DMS79 (cell line): ENCODE measurements at regions not wholly inside any gene's neighbourhood (a gene's known extent, or its start where the extent isn't known, plus 50 kb on each side); places are given as distances from the start of the nearest gene placed in this dataset.

Experiments used
- DNase-seq: peaks from one replicate; lab custom pipeline; 2025; lab: John Stamatoyannopoulos, UW

DNA sequence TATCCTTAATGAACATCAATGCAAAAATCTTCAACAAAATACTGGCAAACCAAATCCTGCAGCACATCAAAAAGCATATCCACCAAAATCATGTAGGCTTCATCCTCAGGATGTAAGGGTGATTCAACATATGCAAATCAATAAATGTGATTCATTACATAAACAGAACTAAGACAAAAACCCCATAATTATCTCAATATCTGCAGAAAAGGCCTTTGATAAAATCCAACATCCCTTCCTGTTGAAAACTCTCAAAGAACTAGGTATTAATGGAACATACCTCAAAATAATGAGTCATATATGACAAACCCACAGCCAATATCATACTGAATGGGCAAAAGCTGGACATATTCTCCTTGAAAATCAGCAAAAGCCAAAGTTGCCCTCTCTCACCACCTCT is 54.6 kb upstream of the DEPDC1 start:
- DNase-seq: no peak

DNA sequence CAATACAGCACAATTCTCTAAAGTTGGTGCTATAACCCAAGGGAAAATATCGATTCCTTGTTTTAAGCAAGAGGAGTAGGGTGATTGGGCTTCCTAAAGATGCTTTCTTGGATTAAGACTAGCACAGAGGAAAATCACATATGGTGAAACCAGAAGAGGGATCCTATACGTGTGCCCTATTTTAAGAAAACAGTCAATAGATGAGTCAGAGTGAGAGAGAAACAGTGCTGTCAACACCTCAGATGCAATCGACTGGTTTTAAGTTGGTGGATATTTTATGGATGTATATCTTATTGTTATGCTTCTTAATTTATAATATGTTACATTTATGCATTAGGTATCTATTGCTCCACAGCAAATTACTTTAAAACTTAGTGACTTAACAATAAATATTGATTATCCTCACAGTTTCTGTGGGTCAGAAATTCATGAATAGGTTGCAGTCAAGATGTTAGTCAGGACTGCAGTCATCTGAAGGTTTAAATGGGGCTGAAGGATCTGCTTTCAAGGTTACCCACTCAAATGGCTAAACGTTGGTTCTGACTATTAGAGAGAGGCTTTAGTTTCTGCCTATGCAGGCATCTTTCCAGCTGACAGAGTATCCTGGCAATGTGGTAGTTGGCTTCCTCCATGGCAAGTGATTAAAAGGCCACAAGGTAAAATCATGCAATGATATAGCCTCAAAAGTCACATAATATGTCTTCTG is 61.6 kb upstream of the DEPDC1 start:
- no peak for DNase-seq

DNA sequence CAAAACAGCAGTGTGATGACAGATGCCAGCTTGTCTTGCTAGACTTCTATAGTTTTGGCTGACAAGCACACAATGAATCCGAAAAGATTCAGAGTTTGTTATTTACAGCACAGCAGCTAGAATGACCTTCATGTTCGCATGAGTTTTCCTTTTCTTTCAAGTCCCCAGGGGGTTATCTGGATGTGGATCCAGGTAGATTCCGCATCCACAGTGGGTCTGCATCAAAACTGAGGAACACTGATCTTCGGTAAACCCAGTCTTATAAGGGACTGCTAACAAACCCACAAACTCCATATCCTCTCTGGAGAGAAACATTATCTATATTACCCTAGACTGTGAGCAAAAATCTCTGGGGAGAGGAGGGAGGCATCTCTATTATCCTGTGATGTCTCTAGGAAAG is 69.0 kb upstream of the DEPDC1 start:
- DNase-seq: no peak

DNA sequence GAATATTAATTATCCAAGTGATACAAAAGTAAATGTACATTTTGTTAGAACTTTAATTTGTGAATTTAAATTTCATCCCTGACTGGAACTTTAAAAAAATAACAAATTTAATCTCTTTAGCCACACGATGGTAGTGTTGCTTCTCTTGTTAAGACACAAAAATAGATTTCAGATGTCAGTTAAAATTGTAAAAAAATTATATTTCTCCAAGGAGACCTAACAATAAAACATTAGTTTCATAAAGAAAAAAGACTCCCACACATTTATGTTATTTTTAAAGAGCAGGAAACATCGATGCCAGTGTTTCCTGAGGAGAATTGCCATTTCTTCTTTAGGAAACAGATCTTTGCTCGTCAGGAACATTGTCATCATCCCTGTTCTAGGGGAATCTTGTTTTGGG is 74.0 kb upstream of the DEPDC1 start:
- no peak for DNase-seq

DNA sequence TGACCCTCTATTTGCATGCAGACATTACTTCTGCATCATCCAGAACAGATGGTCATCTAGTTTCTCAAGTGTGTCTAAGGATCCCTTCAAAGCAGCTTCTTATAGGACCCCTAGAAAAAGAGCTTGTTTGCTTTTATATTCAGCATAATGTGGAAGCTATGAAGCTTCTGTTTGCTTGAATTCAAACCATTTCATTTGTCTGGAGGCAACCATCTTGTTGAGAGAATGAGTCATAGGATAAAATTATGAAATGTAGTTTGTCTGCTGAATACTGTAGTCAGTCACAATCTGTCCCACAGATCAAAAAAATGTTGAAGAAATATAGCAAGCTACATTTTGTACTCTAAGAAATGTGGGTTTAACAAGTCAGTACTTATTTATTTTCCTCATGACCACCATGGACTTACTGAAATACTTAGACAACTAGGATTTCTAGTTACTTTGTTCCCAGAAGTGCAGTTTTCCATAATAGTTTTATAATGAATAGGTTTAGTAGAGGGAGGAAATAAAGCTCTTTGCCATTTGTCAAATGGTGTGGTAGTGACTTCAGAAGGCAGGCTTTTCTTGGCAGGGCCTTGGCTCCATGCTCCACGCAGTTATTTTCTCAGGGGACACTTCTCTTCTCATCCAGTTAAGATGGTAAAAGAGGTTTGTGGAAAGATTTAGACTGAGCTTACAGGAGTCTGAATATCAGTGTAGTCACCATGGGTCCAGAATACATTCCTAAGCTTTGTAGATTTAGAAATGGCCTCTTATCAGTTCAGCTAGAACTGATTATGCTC is 74.8 kb upstream of the DEPDC1 start:
- no peak for DNase-seq

DNA sequence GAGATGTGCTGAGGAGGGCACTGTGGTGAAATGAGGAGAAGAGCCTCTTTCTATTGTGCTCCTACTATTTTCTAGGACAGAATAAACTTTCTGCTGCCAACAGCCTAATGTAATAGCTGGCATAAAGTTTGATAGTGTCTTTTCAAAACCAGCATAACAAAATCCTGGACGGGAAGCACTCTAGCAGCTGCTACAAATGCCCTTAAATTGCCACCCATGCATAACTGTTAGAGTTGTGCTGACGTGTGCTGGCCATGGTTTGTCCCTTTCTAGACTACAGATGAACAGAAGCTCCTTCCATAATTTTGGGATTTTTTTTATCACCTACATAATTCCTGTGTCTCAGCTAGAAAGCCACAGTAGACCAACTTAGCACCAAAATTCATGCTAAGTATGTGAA is 88.5 kb upstream of the DEPDC1 start:
- no peak for DNase-seq

DNA sequence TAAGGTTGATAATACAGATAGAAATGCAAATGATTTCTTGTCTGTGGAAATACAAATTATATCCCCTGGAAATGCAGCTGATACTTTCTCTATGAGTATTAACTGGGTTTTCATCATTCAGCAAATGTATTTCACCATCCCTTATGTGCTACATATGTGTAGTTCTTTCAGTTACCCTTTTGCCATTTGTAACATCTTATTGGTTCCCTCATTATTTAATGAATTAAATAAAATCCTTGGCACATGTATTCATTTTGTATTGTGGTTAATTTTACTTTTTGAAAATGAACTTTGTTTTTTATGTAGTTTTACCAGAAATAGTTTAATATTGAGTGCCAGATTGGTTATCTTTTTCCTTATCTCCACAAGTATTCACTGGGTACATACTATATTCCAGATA is 89.9 kb upstream of the DEPDC1 start:
- no peak for DNase-seq

DNA sequence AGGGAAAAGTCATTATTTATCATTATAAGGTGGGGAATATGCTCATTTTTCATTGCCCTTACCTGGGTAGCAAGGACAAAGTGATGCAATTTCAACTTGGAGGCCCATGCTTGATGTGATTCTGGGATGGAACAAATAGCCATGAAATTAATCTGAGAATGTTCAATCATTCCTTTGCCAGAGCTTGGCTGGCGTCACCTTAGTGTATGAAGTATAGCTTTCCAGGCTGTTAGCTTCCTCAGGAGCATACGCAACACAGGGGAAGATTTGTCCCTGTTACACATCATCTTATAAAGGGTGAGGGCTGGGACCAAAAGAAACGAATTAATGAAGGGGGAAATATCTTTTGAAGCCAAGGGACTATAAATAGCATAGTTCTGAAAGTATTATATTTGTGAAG is 91.4 kb upstream of the DEPDC1 start:
- DNase-seq: no peak

DNA sequence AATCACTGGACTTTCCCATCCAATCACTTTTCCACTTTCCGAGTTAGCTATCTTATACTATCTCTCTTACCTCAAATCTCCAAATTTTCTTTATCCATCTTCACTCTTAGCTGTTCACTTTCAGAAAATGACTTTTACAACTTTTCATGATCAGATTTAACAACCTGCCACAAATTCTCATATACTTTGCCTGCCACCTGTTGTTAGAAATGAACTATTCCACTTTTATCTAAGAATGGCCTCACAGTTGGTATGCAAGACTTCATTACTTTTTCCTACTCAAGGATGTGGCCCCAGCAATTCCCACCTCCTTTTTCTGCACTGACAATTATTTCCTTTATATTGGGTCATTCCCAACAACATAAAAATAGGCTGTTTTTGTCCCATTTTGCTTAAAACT is 93.6 kb upstream of the DEPDC1 start:
- DNase-seq: no peak

DNA sequence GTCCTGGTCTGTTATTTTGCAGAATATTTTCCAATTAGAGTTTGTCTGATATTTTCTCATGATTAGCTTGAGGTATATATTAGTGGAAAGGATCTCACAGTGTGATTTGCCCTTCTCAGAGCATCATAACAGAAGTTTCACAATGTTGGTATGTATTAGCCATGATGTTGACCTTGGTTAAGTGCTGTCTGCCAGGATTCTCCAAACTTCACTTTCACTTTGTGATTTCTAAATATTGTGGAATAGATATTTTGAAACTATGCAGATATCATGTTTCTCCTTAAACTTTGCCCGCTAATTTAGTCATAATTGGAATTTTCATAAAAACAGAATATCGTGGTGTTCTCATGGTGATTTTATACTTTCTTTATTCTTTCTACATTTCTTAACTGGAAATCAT is 98.0 kb upstream of the DEPDC1 start:
- no peak for DNase-seq

DNA sequence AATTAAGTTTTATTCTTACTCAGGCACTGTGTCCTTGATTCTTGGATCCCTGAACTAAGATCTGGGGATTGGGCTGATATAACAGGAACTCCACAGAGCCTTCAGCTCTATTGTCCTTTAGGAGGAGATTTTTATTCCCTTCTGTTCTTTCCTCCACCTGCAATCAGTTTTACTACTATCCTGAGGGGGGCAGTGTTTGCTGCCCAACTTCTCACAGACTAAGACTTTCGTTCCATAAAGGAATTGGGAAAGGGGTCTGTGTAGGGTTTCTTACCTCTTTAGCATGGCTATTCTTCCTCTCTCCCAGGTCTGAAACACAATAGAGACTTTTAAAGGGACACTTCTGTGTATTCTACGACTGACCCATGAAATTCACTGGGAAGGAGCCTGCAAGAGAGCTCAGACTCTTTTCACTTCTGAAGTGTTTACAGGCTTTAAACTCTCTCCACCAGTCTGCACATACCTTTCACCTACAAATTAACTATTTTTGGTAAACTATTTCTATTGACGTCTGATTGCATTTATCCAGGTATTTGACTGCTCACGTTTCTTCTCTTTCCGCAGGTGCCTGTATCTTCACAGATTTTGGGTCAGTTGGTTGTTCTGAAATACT is 103.3 kb upstream of the DEPDC1 start:
- no peak for DNase-seq

DNA sequence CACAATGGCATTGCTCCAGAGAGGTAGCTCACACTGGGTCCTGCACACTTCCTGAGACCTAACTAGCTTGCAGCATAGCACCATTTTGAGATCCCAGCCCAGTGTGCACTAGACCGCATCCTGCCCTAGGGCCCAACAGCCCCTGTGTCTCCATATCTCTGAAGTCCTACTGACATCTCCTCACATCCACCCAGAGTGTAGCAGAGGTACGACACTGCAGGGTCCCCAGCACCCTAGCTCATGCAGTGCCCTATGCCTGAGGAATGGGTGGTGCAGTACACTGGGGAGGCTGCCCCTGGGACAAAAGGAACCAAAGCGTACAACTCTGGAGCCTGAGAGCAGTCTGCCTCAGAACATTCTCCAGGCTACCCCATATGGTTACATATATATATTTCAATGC is 111.4 kb upstream of the DEPDC1 start:
- no peak for DNase-seq

DNA sequence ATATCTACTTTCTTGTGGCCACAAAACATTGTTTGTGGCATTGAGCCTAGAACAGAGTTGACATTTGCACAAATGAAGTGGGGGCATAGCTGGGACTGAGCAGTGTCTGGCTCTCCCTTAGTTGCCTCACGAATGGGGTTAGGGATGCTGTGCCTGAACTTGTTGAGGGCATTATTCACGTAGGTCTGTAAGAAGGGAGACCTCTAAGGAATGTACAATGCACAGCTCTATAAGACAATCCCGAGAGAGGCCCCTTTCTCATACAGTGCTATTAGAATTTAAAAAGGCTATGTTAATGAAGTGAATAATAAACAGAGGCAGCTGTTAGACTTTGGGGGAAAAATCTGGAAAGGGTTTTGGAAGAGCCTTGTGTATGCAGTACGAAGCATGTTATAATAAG is 118.4 kb upstream of the DEPDC1 start:
- DNase-seq: no peak

DNA sequence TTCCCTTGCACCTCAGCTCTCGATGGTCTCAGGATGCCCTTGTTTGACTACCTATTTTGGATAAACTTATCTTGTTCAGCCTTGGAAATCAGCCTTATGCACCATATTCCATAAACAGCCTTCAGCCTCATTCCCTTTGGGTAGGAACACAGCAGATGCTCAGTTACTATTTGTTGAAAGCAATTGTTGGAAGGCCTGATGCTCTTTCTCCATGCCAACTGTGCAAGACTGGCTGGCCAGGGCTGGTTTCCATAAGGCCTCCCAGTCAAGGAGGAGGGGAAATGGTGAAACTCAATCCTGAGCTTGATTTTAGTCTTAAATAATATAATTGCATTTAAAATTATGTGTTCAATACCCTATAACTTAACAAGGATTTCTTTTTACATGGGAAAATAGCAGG is 121.1 kb upstream of the DEPDC1 start:
- DNase-seq: no peak

DNA sequence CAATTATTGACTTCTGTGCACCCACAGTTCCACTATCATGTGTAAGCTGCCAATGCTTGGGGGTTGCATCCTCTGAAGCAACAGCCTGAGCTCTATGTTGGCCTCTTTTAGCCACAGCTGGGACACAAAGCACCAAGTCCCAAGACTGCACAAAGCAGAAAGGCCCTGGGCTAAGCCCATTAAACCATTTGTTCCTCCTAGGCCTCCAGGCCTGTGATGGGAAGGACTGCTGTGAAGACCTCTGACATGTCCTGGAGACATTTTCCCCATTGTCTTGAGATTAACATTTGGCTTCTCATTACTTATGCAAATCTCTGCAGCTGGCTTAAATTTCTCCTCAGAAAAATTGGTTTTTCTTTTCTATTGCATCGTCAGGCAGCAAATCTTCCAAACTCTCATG is 123.7 kb upstream of the DEPDC1 start:
- no peak for DNase-seq

DNA sequence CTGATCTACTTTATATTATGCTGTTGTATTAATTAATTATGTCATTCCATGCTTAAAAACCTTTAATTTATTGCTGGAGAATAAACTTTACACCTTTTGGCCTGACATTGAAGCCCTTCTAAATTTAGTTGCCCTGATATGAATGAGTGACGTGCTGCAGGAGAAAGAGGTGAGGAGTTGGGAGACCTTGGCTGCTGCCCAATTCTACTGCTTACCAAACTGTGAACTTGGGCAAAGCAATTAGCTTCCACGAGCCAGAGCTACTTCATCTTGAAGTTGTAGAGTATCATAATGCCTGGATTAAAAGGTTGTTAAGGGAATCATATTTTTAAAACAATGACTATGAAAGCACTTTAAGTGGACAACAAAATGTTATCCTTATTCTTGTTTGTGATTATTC is 126.8 kb upstream of the DEPDC1 start:
- DNase-seq: no peak

DNA sequence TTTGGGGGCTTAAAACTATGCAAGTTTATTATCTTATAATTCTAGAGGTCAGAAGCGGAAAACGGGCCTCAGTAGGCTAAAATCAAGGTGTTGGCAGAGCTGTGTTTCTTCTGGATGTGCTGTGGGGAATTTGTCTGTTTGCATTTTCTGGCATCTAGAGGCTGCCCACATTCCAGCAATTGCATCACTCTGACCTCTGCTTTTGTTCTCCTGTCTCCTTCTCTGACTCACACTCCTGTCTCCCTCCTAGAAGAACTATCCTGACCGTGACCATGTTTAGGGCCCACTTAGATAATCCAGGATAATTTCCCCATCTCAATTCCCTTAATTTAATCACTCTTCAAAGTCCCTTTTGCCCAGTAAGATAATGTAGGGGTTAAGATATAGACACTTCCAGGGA is 127.4 kb upstream of the DEPDC1 start:
- no peak for DNase-seq

DNA sequence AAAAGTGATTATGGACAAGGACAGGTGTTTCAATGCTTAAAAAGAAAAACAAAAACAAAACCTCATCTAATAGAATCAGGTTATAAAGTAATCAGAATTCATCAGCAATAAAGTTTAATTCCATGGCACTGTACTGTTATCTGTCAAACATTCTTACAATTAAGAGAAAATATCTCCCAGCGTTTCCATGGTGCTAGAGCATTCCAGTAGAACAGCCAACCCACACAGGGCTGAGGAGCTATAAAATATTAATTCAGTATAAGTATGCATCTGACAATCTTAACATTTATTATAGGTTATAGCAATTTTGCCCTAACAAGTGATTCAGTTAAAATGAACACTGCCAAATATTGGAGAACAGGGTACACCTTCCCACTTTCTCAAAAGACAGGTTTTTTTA is 128.7 kb upstream of the DEPDC1 start:
- DNase-seq: no peak

DNA sequence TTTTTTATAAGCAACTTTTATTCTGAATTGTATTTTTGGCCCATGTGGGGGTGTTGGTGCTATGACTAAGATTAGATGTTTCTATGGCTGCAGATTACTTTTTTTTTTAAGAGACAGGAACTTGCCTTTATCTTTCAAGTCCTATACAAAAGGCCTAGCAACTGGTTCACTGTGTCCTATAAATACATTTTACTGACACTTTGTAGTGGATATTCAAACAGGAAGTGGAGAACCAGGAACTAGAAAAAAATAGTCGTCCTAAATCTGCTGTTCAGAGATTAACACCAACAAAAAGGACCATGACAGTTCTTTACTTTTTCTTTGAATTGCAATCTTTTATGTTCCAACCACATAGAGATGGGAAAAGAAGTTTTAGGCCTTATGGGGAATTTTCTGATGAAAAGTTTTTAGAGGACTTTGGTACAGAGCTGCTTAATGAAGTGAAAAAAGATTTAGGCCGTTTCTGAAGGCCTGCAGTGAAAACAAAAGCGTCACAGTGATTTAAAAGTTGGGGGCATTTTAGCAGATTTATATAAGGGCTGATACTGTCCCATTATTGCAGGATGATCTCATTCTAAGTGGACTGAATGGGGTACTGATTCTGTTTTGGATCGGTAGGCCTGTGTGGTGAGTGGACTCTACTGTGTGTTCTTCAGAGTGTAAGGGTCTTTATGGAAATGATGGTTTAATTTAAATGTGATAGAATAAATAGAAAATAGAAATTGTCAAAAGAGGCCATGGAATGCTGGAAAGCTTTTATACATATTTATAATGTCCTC is 136.4 kb upstream of the DEPDC1 start:
- DNase-seq: no peak

DNA sequence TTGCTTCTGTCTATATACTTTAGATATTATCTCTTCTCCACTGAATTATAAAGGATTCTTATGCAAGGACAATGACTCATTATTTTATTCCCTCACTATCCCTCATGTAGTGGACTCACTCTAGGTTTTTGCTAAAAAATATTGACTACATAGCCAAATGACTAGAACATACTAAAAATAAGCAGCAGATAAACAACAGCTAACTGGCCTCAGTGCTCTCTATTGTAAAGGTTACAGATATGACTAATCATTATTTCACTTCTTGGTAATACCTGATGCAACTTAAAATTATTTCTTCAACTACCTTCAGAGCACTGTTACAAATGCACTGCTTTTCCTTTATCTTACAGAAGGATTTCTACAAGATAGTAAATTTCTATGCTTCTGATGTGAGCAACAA is 147.6 kb upstream of the DEPDC1 start:
- DNase-seq: no peak

DNA sequence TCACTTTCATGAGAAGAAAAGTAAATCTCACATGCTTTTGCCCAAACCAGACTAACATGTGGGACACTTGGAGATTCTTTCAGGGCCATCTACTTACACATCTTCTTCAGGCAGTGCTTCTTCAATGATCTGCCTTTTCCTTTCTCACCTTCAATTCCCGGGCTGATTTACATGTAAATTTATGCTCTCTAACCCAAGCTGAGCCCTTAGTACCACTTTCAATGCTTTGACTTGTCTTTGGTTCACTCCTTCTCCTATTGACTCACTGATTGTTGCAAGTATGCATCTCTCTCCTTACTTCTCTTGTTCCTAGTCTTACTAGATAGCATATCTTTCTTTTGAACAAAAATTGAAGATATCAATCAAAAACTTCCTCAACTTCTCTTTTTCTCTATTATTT is 154.2 kb upstream of the DEPDC1 start:
- DNase-seq: no peak

DNA sequence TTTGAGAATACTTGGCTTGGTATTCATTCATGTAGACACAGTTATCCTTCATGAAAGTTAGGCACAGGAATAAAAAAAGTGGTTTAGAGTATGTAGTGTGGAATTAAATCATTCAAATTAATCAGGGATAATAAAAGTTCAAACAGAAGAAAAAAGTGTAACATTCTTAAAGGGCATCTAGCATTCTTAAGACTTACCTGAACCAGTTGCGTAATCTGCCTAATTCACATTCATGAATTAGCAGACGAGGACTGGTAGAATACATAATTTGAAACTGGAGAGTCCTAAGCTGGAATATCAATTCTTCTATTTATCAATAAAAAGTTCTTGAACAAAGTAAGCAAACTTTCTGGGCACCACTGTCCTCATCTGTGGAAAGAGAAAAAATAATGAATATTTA is 157.0 kb upstream of the DEPDC1 start:
- DNase-seq: no peak

DNA sequence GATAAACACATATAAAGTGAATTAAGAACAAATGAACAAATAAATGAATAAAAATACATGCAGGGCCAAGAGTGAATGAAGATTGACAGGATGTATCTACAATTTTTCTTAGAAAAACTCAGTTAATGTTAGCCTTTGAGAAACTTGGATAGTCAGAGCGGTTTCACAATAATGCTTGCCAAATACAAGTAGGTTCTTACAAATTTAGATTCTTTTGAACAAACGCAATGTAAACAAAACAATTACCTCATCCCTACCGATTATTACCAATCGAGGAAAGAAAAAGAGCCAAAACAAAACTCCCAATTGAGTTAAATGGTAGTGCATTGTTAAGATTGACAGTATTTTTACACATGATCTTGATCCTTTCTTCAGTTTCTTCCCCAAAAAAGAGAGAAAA is 176.9 kb upstream of the DEPDC1 start:
- DNase-seq: no peak
